Ovary (tissue), 7 donors: ENCODE measurements at regions not wholly inside any gene's neighbourhood (a gene's known extent, or its start where the extent isn't known, plus 50 kb on each side); places are given as distances from the start of the nearest gene placed in this dataset.

ENCODE experiments used
- DNase-seq, 5 donors: peaks; one replicate each; pipeline ENCODE4 v3.0.0-alpha.2; 2019 to 2020
- H3K27ac ChIP-seq, 2 donors: fragments of 200-600 bp; one replicate each; pipeline versions ENCODE4 v1.5.1 to v1.8.0; 2019 to 2022
- H3K27me3 ChIP-seq: fragments of 200-600 bp; one replicate; pipeline ENCODE4 v1.8.0; 2022
- H3K36me3 ChIP-seq: fragments of 200-600 bp; sonication (generic); one replicate; pipeline ENCODE4 v1.5.1; 2019
- H3K4me1 ChIP-seq: one replicate; pipeline ENCODE4 v1.8.1; 2013; ENCODE audit warnings: mild to moderate bottlenecking, moderate library complexity; ENCODE audit not compliant: insufficient read depth
- H3K4me3 ChIP-seq: fragments of 200-600 bp; sonication (generic); one replicate; pipeline ENCODE4 v1.5.1; 2017
- H3K9me3 ChIP-seq, 2 donors: fragments of 200-600 bp in 1 of 2; sonication (generic) in 1 of 2; one replicate each; pipeline versions ENCODE4 v1.5.1 to v1.8.1; 2013 to 2019; ENCODE audit warnings: mild to moderate bottlenecking in 1 of 2, moderate library complexity in 1 of 2
- CTCF ChIP-seq, 3 donors: fragments of 450-650 bp in 2 of 3; fragments of 200-600 bp in 1 of 3; IDR thresholded peaks; one replicate each; pipeline versions ENCODE4 v1.5.1 to v1.8.0; 2016 to 2022; ENCODE audit warnings: antibody characterized with exemption in 3 of 3, mild to moderate bottlenecking in 1 of 3
- EP300 ChIP-seq: sonication (generic); formaldehyde crosslinking; IDR thresholded peaks from one replicate; pipeline ENCODE4 v1.6.1; 2017; ENCODE audit warnings: antibody characterized with exemption
- POLR2A ChIP-seq: fragments of 450-650 bp; IDR thresholded peaks from one replicate; pipeline ENCODE4 v1.6.1; 2017; ENCODE audit warnings: antibody characterized with exemption, mild to moderate bottlenecking, moderate library complexity
- WGBS, 3 donors: extraction: QIAGEN DNeasy Blood & Tissue Kit in 1 of 3; methylation state at CpG; one replicate each; pipeline versions ENCODE4 v1.1.5 to v1.1.7; 2013 to 2017; 5-methylcytosine and 5-hydroxymethylcytosine counted together
- intact Hi-C, 4 donors: fragments of 100-400 bp; cut with DNase I; formaldehyde crosslinking; loops; one replicate each; pipeline versions ENCODE4 v1.11.0 to v1.15.1; 2022 to 2023
- donor health status: DM: no; HTN: no; CAD: no; lungs with moderate emphysema.
- donor health status: DM: no; HTN: no; CAD: no.
- donor health status: Bipolar disorder and iron deficiency.
- donor health status: DM: no; HTN: no; CAD: no.
- donor health status: DM: yes; HTN: yes; CAD: no.

GRCh38 chr11:42960521-42961088, 351.2 kb upstream of the API5 start:
- TF ChIP-seq POLR2A = no peak
- TF ChIP-seq EP300 = no peak
- TF ChIP-seq CTCF (IDR thresholded peaks at IDR 0.05) = no peak
- Histone ChIP-seq H3K4me3 (no peak overlapping the region), H3K36me3 (no peaks in the 10 kb centered on the region), H3K9me3 (no peaks in the 10 kb centered on the region), H3K27ac (no peak overlapping the region), H3K27me3 (no peaks in the 10 kb centered on the region), H3K4me1 (no peaks in the 10 kb centered on the region)
- intact Hi-C loops = no loop called here
- no peak for DNase-seq
- WGBS, 3 donors = 54 to 70% (median 65%) methylated on average over 1 of the region's 1 CpG

- no peak overlapping the region for H3K27ac ChIP-seq
- no peaks in the 10 kb centered on the region for H3K36me3 ChIP-seq
- intact Hi-C loops = no loop called here
- H3K9me3 ChIP-seq = no peaks in the 10 kb centered on the region
- WGBS, 3 donors = 74 to 81% (median 78%) methylated on average over 2 of the region's 2 CpGs
- TF ChIP-seq CTCF (IDR thresholded peaks at IDR 0.05) (no peak), POLR2A (no peak), EP300 (no peak)
- no peaks in the 10 kb centered on the region for H3K27me3 ChIP-seq
- H3K4me3 ChIP-seq = no peak overlapping the region
- no peaks in the 10 kb centered on the region for H3K4me1 ChIP-seq
- DNase-seq = no peak
These were observed 344.1 kb upstream of the API5 start for GRCh38 chr11:42967653-42968052.

DNA sequence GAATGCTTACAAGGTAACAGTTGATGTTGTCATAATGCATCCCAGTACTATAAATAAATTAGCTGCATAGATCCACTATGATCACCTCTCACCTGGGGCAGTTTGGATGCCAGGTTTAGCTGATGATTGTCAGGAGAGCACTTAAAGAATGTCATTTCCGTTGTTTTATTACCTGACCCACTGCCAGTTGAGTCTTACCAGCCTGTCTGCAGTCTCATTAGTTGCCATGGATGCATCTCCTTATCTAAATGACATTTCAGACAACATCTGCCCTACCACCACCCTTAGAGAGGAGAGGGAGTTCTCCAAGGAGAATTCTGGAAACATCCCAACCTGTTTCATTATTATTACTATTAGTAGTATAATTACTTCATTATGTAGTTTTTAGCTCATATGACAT, 339.1 kb upstream of the API5 start:
- Histone ChIP-seq H3K9me3 (no peaks in the 10 kb centered on the region), H3K4me3 (no peak overlapping the region), H3K36me3 (no peaks in the 10 kb centered on the region), H3K27ac (no peak overlapping the region), H3K4me1 (no peaks in the 10 kb centered on the region), H3K27me3 (no peaks in the 10 kb centered on the region)
- 11 to 25% (median 20%) methylated on average over 1 of the region's 1 CpG for WGBS, 3 donors
- TF ChIP-seq EP300 (no peak), CTCF (IDR thresholded peaks at IDR 0.05) (no peak), POLR2A (no peak)
- intact Hi-C loops = no loop called here
- DNase-seq = no peak

DNA sequence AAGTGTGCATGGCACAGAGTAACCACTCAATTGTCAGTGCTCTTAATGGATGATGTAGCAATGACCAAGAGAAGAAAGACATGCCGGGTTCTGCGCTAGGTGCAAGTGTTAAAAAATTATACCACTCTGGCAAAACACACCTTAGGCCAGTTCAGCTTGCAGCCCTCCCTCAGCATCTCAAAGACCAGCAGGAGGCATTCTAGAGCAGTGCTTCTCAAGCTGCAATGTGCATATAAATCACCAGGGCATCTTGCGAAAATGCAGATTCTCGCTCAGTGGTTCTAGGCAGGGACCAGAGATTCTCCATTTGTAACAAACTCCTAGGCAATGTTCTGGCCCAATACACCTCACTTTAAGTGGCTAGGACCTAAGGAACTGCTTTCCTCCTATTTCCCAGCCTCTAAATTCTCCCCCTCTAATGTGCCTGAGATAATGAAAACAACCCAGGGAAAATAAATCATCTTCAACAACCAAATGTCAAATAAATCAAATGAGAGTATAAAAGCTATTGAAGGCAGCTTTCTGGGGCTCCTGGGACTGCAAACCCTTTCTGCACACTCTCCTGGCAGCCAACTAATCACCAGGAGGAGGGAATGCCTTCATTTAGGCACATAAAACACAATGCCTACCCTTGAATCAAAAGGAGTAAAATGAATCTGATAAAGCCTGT, 337.2 kb upstream of the API5 start:
- H3K27me3 ChIP-seq = no peaks in the 10 kb centered on the region
- H3K4me3 ChIP-seq = no peak overlapping the region
- no peaks in the 10 kb centered on the region for H3K4me1 ChIP-seq
- H3K36me3 ChIP-seq = no peaks in the 10 kb centered on the region
- H3K9me3 ChIP-seq = no peaks in the 10 kb centered on the region
- DNase-seq = no peak
- H3K27ac ChIP-seq = no peak overlapping the region
- no peak for TF ChIP-seq CTCF (IDR thresholded peaks at IDR 0.05)
- no peak for TF ChIP-seq EP300
- no peak for TF ChIP-seq POLR2A
- intact Hi-C loops = no loop called here
- WGBS, 3 donors = 66 to 81% (median 74%) methylated on average over 4 of the region's 4 CpGs
